Omental fat pad (tissue), 3 donors: ENCODE measurements at regions not wholly inside any gene's neighbourhood (a gene's known extent, or its start where the extent isn't known, plus 50 kb on each side); places are given as distances from the start of the nearest gene placed in this dataset.
A peak's percentile ranks its signal among the peaks of the same experiment; 100 is the strongest.
"Not testable (repeated sequence)": the region's sequence is repeated elsewhere in the genome, so short reads cannot be mapped to it uniquely, and the experiment has no call there.

Source experiments
- ATAC-seq: fragments of 150-250 bp; one replicate; pipeline ENCODE4 v1.9.1; 2016; ENCODE audit warnings: mild to moderate bottlenecking, moderate library complexity; ENCODE audit not compliant: low FRiP score
- DNase-seq: peaks from one replicate; pipeline ENCODE4 v3.0.0-alpha.2; 2019; ENCODE audit warnings: low spot score
- TF ChIP-seq, protein P1 (sequence below), 3 donors: fragments of 450-650 bp; IDR thresholded peaks; one replicate each; pipeline ENCODE4 v1.5.1; 2016 to 2017; ENCODE audit warnings: antibody characterized with exemption in 3 of 3, mild to moderate bottlenecking in 3 of 3, moderate library complexity in 2 of 3

DNA sequence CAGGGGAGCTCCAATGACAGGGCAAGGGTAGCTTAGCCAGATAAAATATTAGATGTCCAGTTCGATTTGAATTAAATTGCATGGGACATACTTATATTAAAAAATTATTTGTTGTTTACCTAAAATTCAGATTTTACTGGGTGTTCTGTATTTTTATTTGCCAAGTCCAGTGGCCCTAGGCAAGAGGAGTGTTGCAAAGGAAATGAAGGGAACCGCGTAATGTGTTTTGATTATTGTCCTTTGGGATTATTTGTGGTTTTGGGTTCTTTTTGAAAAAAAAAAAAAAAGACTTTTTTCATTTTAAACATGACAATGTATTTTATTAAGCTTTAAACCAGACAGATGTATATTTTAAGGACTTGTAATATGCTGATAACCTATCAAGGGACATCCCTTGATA lies 179.3 kb downstream of the C9orf152 start:
- DNase-seq = no peak
- TF ChIP-seq, protein P1, sequence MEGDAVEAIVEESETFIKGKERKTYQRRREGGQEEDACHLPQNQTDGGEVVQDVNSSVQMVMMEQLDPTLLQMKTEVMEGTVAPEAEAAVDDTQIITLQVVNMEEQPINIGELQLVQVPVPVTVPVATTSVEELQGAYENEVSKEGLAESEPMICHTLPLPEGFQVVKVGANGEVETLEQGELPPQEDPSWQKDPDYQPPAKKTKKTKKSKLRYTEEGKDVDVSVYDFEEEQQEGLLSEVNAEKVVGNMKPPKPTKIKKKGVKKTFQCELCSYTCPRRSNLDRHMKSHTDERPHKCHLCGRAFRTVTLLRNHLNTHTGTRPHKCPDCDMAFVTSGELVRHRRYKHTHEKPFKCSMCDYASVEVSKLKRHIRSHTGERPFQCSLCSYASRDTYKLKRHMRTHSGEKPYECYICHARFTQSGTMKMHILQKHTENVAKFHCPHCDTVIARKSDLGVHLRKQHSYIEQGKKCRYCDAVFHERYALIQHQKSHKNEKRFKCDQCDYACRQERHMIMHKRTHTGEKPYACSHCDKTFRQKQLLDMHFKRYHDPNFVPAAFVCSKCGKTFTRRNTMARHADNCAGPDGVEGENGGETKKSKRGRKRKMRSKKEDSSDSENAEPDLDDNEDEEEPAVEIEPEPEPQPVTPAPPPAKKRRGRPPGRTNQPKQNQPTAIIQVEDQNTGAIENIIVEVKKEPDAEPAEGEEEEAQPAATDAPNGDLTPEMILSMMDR (IDR thresholded peaks at IDR 0.05) = no peak
- no peak for ATAC-seq

DNA sequence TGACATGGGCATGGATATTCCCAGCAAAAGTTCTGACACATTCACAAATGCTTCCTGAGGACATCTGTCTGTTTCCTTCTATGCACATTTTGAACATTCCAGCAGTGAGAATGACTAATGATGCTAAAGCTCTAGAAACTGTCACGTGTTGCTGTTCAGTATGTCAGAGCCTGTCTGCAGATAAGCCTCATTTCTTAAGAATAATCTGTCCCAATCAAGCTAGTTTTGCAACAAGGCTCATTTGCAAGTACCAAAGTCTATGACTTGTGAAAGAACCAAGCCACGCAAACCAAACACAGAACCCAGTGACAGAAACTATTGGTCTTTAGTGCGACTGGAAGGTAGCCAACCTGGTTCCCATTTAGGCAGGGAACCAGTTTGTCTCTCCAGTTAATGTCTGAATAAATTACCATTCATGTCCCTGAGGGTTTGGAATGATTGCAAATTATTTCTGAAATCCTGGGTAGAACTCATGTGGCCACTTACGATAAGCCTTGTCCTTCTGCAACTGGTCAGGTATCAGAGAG lies 178.5 kb downstream of the C9orf152 start:
- DNase-seq (no peak), ATAC-seq (peak; percentile 91)
- TF ChIP-seq, protein P1 (IDR thresholded peaks at IDR 0.05) = no peak

DNA sequence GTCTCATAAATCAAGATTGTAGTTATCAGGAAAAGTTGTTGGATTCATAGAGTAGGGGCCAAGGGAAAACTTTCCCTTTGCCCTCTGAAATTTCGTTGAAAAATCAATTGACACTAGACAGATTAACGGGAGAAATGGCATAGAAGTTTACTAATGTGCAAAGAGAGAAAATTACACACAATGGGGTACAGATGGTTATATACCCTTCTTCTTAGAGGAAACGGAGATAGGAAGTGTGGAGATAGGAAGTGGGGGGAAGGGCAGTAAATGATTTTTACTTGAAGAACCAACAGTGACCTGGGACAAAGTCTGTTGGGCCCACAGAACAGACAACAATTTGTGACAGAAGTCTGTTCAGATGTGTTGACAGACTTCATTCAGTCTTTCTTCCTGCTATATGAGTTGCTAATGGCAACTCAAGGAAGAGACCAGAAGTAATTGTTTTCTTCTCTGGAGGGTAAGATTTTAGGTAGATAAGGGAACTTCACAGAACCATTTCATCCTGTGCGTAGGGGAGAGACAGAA lies 177.9 kb downstream of the C9orf152 start:
- TF ChIP-seq, protein P1 (IDR thresholded peaks at IDR 0.05) = no peak
- no peak for ATAC-seq
- no peak for DNase-seq

DNA sequence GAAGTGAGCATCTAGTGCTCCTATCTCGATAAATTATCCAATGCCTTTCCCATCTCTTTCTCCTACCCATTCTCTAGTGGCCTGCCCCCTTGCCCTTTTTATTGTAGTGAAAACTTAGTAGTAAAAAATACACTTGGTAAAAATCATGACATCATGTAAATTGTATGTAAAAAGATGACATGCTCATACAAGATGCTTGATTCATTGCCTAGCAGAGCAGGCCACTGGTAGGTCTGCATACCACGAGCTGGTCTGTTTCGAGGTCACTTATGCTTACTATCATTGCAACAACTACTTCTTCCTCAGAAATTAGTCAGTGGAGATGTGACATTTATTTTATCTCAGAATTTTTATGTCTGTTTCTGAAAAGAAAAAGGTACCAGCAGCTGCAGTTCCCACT lies 177.3 kb downstream of the C9orf152 start:
- TF ChIP-seq, protein P1 (IDR thresholded peaks at IDR 0.05) = no peak
- DNase-seq (no peak), ATAC-seq (no peak)

DNA sequence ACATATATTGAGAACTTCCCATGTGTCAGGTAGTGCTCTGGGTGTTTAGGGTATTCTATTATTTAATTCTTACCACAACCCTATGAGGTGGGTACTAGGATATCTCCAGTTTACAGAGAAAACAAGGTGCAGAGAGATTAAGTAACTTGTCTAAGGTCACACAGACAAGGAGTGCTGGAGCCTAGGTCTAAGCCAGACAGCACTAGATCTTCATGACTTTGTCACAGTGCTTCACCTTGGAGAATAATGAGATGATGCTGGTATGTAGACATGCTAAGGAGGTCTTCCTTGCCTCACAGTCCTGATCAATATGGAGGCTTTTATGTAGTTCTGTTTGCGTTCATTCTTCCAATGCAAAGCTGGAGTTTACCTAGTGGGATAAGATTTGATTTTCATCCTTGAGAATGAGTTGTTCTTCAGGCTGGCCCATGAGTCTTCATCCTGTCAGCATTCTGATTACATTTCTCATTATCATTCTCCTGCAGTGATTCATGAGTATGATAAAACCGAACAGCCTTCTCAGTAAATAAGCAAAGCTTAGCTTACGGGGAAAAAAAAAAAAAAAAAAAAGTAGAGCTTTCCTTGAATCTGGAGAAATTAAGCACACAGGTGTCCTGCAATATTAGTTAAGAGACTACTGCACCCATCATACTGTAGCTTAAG lies 176.3 kb downstream of the C9orf152 start:
- ATAC-seq (peak; percentile 63), DNase-seq (no peak)
- TF ChIP-seq, protein P1 (IDR thresholded peaks at IDR 0.05) = no peak

DNA sequence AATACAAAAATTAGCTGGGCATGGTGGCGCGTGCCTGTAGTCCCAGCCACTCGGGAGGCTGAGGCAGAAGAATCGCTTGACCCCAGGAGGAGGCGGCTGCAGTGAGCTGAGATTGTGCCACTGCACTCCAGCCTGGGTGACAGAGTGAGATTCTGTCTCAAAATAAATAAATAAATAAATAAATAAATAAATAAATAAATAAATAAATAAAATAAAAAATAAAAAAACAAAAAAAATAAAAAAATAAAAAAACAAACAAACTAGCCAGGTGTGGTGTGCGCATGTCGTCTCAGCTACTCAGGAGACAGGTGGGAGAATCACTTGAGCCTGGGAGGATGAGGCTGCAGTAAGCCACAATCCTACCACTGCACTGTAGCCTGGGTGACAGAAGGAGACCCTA lies 175.4 kb downstream of the C9orf152 start:
- ATAC-seq, DNase-seq: not testable (repeated sequence)

DNA sequence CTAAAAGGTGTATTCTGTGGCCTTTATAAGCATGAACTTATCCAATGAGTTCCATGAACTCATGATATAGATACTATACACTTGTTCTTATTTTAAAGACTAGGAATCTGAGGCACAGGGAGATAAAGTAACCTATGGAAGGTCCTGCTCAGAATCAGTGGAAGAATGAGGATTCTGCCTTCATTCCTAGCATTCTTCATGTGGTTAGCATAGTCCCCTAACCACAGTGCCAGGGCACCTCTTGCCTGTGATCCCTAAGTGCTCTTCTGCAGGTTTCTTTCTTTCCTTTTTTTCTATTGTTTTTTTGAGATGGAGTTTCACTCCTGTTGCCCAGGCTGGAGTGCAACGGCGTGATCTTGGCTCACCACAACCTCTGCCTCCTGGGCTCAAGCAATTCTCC lies 174.1 kb downstream of the C9orf152 start:
- TF ChIP-seq, protein P1 (IDR thresholded peaks at IDR 0.05) = no peak
- no peak for DNase-seq
- no peak for ATAC-seq
